Femur (tissue), 1 donor: ENCODE measurements at regions not wholly inside any gene's neighbourhood (a gene's known extent, or its start where the extent isn't known, plus 50 kb on each side); places are given as distances from the start of the nearest gene placed in this dataset.

Experiments
- DNase-seq: peaks from one replicate; pipeline ENCODE4 v3.0.0-alpha.2; 2017

GRCh38 chr17:77867308-77867781 lies 91.2 kb upstream of the TNRC6C start:
- no peak for DNase-seq

GRCh38 chr17:77867976-77868713 lies 90.4 kb upstream of the TNRC6C start:
- DNase-seq, result no peak

- no peak for DNase-seq
These were observed 89.4 kb upstream of the TNRC6C start for GRCh38 chr17:77869041-77869599.

- peak; percentile 50 for DNase-seq
These were observed 88.8 kb upstream of the TNRC6C start for GRCh38 chr17:77869665-77870132.

GRCh38 chr17:77872199-77872598 lies 86.3 kb upstream of the TNRC6C start:
- no peak for DNase-seq

- DNase-seq, result no peak
These were observed 85.6 kb upstream of the TNRC6C start for GRCh38 chr17:77872714-77873499.

- no peak for DNase-seq
These were observed 84.8 kb upstream of the TNRC6C start for GRCh38 chr17:77873500-77874302.

GRCh38 chr17:77874303-77875050 lies 84.0 kb upstream of the TNRC6C start:
- DNase-seq, result no peak

GRCh38 chr17:77875051-77875780 lies 83.3 kb upstream of the TNRC6C start:
- DNase-seq, result peak; percentile 78

- DNase-seq, result no peak
These were observed 82.5 kb upstream of the TNRC6C start for GRCh38 chr17:77875881-77876509.

- no peak for DNase-seq
These were observed 81.5 kb upstream of the TNRC6C start for GRCh38 chr17:77877036-77877435.

- DNase-seq, result no peak
These were observed 80.7 kb upstream of the TNRC6C start for GRCh38 chr17:77877646-77878355.

- DNase-seq, result no peak
These were observed 79.1 kb upstream of the TNRC6C start for GRCh38 chr17:77879226-77879895.

GRCh38 chr17:77879896-77880280 lies 78.6 kb upstream of the TNRC6C start:
- no peak for DNase-seq

- DNase-seq, result no peak
These were observed 77.6 kb upstream of the TNRC6C start for GRCh38 chr17:77880711-77881450.

- peak; percentile 90 for DNase-seq
These were observed 77.0 kb upstream of the TNRC6C start for GRCh38 chr17:77881545-77881944.

- no peak for DNase-seq
These were observed 76.5 kb upstream of the TNRC6C start for GRCh38 chr17:77882040-77882439.

GRCh38 chr17:77882481-77883212 lies 75.9 kb upstream of the TNRC6C start:
- peak; percentile 68 for DNase-seq
